ENCODE measurements at regions not wholly inside any gene's neighbourhood (a gene's known extent, or its start where the extent isn't known, plus 50 kb on each side); places are given as distances from the start of the nearest gene placed in this dataset.

GRCh38 chr6:87772597-87773530, 70.8 kb upstream of the AKIRIN2 start:
- intact Hi-C loops (cut with micrococcal nuclease), result no loop called here
- Histone ChIP-seq H3K4me1 (ENCODE audit: control insufficient read depth, extremely low read depth, insufficient read depth, low read length) (no peaks in the 10 kb centered on the region), H3K79me2 (ENCODE audit: control insufficient read depth, insufficient read depth, low read length) (no peaks in the 10 kb centered on the region), H3K27me3 (ENCODE audit: control insufficient read depth in 2 of 2, insufficient read depth in 2 of 2, low read length in 2 of 2) (no peaks in the 10 kb centered on the region), H3K36me3 (ENCODE audit: control insufficient read depth in 2 of 2, extremely low read depth in 1 of 2, insufficient read depth in 2 of 2, low read length in 2 of 2) (no peaks in the 10 kb centered on the region), H3K4me2 (ENCODE audit: insufficient read depth, low read length) (no peak overlapping the region), H3K9me3 (replicated peaks; ENCODE audit: control insufficient read depth, insufficient read depth, low read length) (no peaks in the 10 kb centered on the region), H3K9ac (replicated peaks; ENCODE audit: extremely low read depth, insufficient read depth, low read length) (no peak overlapping the region), H3K4me3 (replicated peaks in 1 of 3; ENCODE audit: insufficient read depth in 1 of 3, low read depth in 1 of 3, low read length in 3 of 3) (no peak overlapping the region), H3K27ac (ENCODE audit: insufficient read depth, low read depth, low read length) (no peak overlapping the region), H3K9me1 (replicated peaks; ENCODE audit: control insufficient read depth, extremely low read depth, insufficient read depth, low read length) (no peaks in the 10 kb centered on the region), H4K20me1 (replicated peaks; ENCODE audit: control insufficient read depth, extremely low read depth, insufficient read depth, low read length) (no peaks in the 10 kb centered on the region), H2AFZ (ENCODE audit: low read depth, low read length) (no peak overlapping the region)
- BruUV-seq (replicated peaks), result no TSS peak
- TF ChIP-seq JUN (IDR thresholded peaks at IDR 0.05; ENCODE audit: borderline replicate concordance, insufficient read depth, insufficient read length, low read depth) (no peak), CTCF (IDR thresholded peaks at IDR 0.05; ENCODE audit: extremely low read depth in 1 of 2, insufficient read depth in 1 of 2, low read depth in 1 of 2, low read length in 2 of 2) (no peak), FOS (IDR thresholded peaks at IDR 0.05; ENCODE audit: borderline replicate concordance, insufficient read depth, low read length) (no peak), POLR2A (IDR thresholded peaks at IDR 0.05; ENCODE audit: low read depth, low read length) (no peak), GATA2 (IDR thresholded peaks at IDR 0.05; ENCODE audit: insufficient read depth, insufficient read length, low read depth, low read length) (no peak), EZH2 (IDR thresholded peaks at IDR 0.05; ENCODE audit: borderline replicate concordance, low read depth, low read length, severe bottlenecking) (no peak), MYC (IDR thresholded peaks at IDR 0.05; ENCODE audit: low read depth, low read length) (no peak), POLR2AphosphoS5 (IDR thresholded peaks at IDR 0.05; ENCODE audit: insufficient read depth, low read depth, low read length) (no peak)
- TF ChIP-seq, protein P1, sequence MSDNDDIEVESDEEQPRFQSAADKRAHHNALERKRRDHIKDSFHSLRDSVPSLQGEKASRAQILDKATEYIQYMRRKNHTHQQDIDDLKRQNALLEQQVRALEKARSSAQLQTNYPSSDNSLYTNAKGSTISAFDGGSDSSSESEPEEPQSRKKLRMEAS (IDR thresholded peaks at IDR 0.05; ENCODE audit: insufficient read depth, insufficient read length), result no peak
- ChIA-PET CTCF (interaction anchor here (0.6 to 1.0 kb wide), 5 partner anchors 10 to 1135 kb away, joined by 3 to 4 read pairs (median 3); no protein-coding TSS in a partner anchor), POLR2A (no interaction called here)
- dilution Hi-C loops (cut with MboI; ENCODE audit: extremely low pct_ligation_motif_present, low sequenced_read_pairs), result no loop called here
- no peak for DNase-seq (ENCODE audit: low read depth, low spot score)
- FAIRE-seq, result no peak
